Endothelial cell of hepatic sinusoid (primary cell): ENCODE measurements at regions not wholly inside any gene's neighbourhood (a gene's known extent, or its start where the extent isn't known, plus 50 kb on each side); places are given as distances from the start of the nearest gene placed in this dataset.
"Not testable (repeated sequence)": the region's sequence is repeated elsewhere in the genome, so short reads cannot be mapped to it uniquely, and the experiment has no call there.

Experiments used
- in situ Hi-C: cut with HindIII; loops from 2 replicates; pipeline ENCODE4 v1.10.0; 2017; ENCODE audit warnings: low sequenced_read_pairs

- in situ Hi-C loops, result no loop called here
Measured at GRCh38 chr1:96553811-96554210, 167.8 kb upstream of the PTBP2 start.

DNA sequence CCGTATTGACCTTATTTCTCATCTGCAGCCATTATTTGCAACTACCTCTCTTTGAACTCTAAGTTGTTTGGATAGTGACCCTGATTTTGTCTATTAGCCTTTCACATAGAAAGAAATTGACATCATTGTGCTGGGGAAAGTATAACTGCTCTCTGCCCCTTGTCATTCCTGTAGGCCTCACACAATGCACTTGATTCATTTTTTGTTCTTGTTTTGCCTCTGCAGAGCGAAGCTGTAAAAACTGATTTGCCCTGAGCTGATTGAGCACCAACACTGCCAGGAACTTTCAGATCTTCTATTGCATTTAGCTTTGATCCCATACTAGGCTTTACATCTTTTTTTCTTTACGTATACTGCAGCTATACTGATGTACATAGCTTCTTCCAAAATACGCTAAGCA is 167.2 kb upstream of the PTBP2 start:
- in situ Hi-C loops, result no loop called here

DNA sequence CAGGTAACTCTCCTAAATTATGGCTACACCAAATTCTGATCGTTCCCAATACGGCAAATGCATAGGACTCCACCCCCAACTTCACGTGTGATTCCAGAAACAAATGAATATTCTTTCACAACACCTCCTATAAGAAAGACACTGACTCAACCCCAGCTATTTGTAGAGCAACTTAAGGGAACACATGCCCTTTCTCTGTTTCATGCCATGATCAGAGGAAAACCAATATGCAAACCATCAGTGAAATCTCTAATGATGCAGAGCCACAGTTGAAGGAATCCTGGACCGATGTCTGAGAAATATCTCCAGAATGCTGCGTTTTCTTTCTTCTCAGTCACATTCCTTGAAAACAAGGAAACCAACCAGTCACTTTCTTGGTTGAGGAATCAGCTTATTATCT is 164.2 kb upstream of the PTBP2 start:
- in situ Hi-C loops, result no loop called here

GRCh38 chr1:96558635-96559034 is 162.9 kb upstream of the PTBP2 start:
- in situ Hi-C loops, result no loop called here

- in situ Hi-C loops, result no loop called here
Measured at GRCh38 chr1:96559181-96559580, 162.4 kb upstream of the PTBP2 start.

DNA sequence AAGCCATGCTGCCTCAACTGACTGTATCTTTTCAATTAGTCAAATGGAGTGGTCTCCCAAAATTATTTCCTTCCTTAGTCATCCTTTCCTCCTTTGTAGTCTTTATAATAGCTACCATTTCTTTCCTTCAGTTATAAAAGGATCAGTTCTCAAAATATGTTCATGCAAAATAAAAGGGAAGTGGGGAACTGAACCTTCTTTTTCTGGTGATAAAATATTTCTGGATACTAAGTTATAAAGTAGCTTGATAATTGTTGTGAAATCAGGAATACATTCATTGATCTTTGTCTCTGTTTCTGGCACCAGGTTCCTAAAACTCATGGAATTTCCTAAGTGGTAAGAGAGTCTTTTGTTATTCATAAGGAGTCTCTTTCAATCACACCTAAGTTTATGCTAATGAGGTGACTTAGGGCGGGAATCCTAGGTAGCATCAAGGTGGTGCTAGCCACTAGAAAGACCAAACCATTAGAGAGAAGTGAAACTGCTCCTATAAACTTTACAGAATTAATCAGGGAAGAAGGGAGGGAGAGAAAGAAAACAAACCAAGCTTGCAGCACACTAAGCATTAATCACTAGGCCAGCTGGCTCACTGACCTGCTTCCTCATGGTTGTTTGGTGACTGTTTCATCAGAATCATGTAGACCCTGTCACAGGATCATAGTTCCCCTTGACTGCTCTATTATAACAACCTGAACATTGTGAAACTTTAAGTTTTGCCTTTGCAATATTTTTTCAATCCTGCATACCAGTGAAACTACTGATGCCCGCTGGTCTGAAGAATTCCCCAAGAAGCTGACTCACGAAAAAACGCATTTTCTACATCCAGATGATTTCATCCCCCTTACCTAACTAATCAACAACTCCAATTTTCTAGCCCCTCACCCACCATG is 161.6 kb upstream of the PTBP2 start:
- in situ Hi-C loops, result no loop called here

DNA sequence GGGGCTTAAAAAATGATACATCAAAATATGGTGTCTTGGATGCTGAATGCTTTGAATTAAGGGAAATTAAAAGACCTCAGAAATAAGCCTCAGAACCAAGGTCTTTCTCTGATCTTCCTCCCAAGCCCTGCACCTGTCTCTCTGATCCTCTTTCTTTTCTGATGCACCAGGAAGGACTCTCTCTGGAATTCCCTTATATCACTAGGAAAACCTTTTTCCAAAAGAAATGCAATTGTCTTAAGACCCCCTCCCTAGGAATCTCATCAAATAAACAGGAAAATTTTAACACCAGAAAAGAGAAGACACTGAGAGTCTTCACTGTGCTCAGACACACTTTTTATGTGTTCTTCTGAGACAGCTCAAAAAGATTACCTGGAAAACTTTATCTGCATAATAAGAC is 159.5 kb upstream of the PTBP2 start:
- in situ Hi-C loops, result no loop called here

DNA sequence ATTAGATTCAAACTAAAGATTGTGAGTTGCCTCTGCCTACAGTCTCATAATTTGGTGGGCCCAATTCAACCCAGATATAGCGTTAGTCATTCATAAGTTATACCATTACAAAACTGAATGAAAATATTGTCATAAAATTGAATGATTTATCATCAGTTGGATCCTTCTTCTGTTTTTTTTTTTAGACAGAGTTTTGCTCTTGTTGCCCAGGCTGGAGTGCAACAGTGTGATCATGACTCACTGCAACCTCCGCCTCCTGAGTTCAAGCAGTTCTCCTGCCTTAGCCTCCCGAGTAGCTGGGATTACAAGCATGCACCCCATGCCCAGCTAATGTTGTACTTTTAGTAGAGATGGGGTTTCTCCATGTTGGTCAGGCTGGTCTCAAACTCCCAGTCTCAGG is 157.2 kb upstream of the PTBP2 start:
- in situ Hi-C loops, result not testable (repeated sequence)

- in situ Hi-C loops, result no loop called here
Measured at GRCh38 chr1:96565546-96565945, 156.0 kb upstream of the PTBP2 start.

DNA sequence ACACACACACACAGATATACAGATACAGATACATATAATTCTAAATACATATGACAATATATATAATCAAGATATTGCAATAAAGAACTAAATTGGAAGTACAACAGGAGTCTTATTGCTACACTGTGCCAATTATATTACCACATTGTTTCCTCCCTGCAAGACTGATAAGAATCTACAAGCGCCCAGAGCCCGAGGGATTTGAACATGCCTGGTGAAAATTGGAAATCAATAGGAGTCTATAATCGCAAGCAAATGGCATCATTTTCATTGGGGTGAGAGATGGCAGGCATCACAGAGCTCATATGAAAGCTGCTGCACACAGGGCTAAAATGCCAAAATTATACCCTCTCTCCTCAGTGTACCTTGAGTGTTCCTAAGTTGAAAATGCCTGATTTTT is 152.9 kb upstream of the PTBP2 start:
- in situ Hi-C loops, result no loop called here

- in situ Hi-C loops, result no loop called here
Measured at GRCh38 chr1:96569288-96569687, 152.3 kb upstream of the PTBP2 start.

DNA sequence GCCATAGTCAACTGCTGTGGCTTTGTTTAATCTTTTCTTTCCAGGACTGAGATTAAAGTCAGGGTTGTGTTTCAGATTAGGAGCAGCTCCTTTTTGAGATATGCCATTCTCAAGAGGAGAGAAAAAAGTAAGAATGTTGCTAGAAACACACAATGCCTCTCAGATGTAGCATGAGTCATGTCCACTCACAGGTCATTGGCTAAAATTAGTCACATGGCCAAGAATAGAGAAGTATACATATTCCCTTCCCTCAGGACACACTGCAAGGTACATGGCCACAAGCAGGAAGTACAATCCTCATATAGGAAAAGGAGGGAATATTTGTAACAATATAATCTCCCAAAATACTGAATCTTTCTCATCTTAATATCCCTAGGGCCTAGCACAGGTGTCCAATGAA is 141.9 kb upstream of the PTBP2 start:
- in situ Hi-C loops, result no loop called here

GRCh38 chr1:96580920-96581319 is 140.7 kb upstream of the PTBP2 start:
- in situ Hi-C loops, result no loop called here

DNA sequence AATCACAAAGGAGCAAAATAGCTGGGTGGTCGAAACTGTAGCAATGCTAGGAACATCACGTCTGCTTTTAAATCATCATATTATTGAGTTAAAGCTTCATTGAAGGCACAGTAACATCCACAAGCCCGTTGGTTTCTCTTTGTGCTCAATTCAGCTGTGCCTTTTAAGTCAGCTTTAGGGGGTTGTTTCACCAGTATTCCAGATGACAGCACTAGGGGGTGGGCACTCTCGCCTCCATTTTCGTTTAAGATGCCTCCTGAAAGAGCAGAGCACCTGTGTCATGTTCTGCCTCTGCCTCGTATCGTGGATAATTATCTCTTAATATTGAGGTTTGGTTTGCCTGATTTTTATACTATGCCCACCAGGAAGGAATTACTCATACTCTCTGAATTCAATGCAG is 139.8 kb upstream of the PTBP2 start:
- in situ Hi-C loops, result no loop called here

GRCh38 chr1:96583903-96584302 is 137.7 kb upstream of the PTBP2 start:
- in situ Hi-C loops, result no loop called here

DNA sequence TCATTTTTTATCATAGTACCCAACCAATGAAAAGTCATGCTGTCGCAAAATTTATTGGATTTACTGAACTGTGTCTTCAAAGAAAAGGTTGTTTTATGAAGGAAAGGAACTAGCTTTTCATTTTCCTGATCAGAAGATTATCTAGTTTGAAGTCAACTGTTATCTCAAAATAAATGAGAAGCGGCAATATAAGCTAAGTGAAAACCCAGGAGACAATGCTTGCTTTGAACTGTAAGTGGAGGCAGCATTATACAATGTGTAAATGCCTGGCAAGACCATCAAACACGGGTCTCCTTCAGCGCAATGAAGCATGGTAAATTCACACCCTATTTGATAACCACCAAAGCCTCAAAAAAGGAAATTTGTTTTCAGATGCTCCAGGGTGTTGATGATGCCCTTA is 134.4 kb upstream of the PTBP2 start:
- in situ Hi-C loops, result loop anchor here (5.0 kb wide), 1 partner anchor 355 kb away; no protein-coding TSS in a partner anchor

DNA sequence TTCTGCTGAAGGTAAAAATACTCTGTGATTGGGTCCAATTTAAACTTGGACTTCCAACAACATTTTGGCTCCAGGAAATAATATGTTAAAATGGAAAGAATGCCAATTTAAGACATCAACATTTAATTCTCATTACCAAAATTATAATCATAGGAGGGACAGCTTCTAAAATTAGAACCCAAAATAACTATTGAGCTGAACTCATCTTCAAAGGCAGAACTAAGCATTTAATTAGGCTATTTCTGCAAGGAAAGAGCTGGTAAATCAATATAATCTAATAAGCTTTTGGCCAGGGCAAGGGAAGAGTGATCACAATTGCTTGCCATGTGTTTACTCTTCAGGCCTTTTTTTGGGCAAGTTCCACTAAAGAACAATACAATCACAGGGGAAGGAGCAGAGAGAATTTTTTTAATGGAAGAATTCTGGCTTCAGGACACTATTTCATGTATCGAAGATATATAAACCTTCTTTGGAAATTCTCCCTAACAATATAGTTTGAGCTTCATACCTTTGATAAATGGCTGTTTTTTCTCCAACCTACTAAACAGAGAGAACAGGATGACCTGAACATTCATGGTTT is 133.1 kb upstream of the PTBP2 start:
- in situ Hi-C loops, result loop anchor here (5.0 kb wide), 1 partner anchor 356 kb away; no protein-coding TSS in a partner anchor

- in situ Hi-C loops, result not testable (repeated sequence)
Measured at GRCh38 chr1:96595530-96595929, 126.1 kb upstream of the PTBP2 start.

GRCh38 chr1:96596226-96596922 is 125.2 kb upstream of the PTBP2 start:
- in situ Hi-C loops, result no loop called here

GRCh38 chr1:96597218-96597617 is 124.4 kb upstream of the PTBP2 start:
- in situ Hi-C loops, result no loop called here

DNA sequence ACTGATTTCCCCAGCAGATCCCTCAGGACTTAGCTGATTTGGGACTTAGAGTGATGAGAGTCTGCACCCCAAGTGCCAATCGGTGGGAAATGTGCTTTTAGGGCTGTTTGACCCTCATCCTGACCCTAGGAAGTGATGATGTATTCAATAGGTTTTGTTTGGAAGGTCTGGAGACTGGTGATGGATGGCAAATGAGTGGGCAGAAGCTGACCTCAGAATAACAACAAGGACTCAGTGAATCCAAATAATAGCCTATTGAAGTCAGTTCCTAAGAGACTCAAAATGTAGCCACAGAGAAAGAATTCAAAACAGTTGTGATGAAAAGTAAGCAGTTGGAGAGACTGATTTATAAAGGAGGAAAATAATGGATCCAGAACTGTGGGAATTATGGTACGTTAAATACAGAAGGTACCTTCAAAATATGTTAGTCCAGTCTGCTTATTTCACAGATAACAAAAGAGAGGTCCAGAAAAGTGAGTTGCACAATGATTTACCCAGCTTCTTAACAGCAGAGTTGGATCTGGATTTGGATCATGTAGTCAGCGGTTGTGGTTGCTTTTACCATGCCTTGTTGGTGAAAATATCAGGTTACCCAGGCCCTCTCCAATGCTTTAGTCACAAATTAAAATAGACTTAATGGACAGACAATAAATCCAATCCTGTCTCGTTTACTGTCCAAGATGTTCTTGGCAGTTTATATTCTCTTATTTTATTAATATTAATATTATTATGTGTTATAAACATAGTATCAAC is 123.0 kb upstream of the PTBP2 start:
- in situ Hi-C loops, result no loop called here
